Glutamatergic neuron (in vitro differentiated cells): ENCODE measurements at regions not wholly inside any gene's neighbourhood (a gene's known extent, or its start where the extent isn't known, plus 50 kb on each side); places are given as distances from the start of the nearest gene placed in this dataset.

Experiments used
- DNase-seq: peaks from one replicate; pipeline ENCODE4 v3.0.0; 2022
- H3K27ac Mint-ChIP-seq: one replicate; pipeline ENCODE4 v1.8.0; 2020; ENCODE audit warnings: mild to moderate bottlenecking, mixed read lengths, inconsistent platforms; ENCODE audit not compliant: unreplicated experiment
- H3K27me3 Mint-ChIP-seq: one replicate; pipeline ENCODE4 v1.8.0; 2020; ENCODE audit warnings: mild to moderate bottlenecking, moderate library complexity, mixed read lengths, inconsistent platforms; ENCODE audit not compliant: unreplicated experiment
- H3K36me3 Mint-ChIP-seq: one replicate; pipeline ENCODE4 v1.8.0; 2020; ENCODE audit warnings: mild to moderate bottlenecking, mixed read lengths, inconsistent platforms; ENCODE audit not compliant: unreplicated experiment
- H3K4me1 Mint-ChIP-seq: one replicate; pipeline ENCODE4 v1.8.0; 2020; ENCODE audit warnings: mild to moderate bottlenecking, low read depth, mixed read lengths, inconsistent platforms; ENCODE audit not compliant: unreplicated experiment
- H3K4me3 Mint-ChIP-seq: one replicate; pipeline ENCODE4 v1.8.0; 2020; ENCODE audit warnings: mild to moderate bottlenecking, mixed read lengths, inconsistent platforms; ENCODE audit not compliant: unreplicated experiment
- H3K9me3 Mint-ChIP-seq: one replicate; pipeline ENCODE4 v1.8.0; 2020; ENCODE audit warnings: mild to moderate bottlenecking, moderate library complexity, mixed read lengths, inconsistent platforms; ENCODE audit not compliant: unreplicated experiment
- CTCF ChIP-seq: fragments of 200-600 bp; sonication (generic); IDR thresholded peaks from one replicate; pipeline ENCODE4 v1.5.0; 2021; ENCODE audit not compliant: partially characterized antibody, unreplicated experiment

- Mint-ChIP-seq H3K4me1 (peaks cover 3% of the 10 kb centered on the region), H3K27ac (no peak overlapping the region), H3K4me3 (no peak overlapping the region)
Observed at GRCh38 chr3:30962084-30962483, 67.6 kb upstream of the GADL1 start.

GRCh38 chr3:30962493-30962892 lies 68.0 kb upstream of the GADL1 start:
- TF ChIP-seq CTCF, result no peak
- H3K27me3 Mint-ChIP-seq, result peaks cover 2% of the 10 kb centered on the region
- no peak for DNase-seq
- H3K9me3 Mint-ChIP-seq, result no peaks in the 10 kb centered on the region
- H3K36me3 Mint-ChIP-seq, result no peaks in the 10 kb centered on the region
- no peak overlapping the region for H3K27ac Mint-ChIP-seq
- peaks cover 3% of the 10 kb centered on the region for H3K4me1 Mint-ChIP-seq
- no peak overlapping the region for H3K4me3 Mint-ChIP-seq

More at GRCh38 chr3:30962084-30962483, 67.6 kb upstream of the GADL1 start:
- DNase-seq, result no peak
- Mint-ChIP-seq H3K9me3 (no peaks in the 10 kb centered on the region), H3K27me3 (peaks cover 2% of the 10 kb centered on the region), H3K36me3 (no peaks in the 10 kb centered on the region)
- no peak for TF ChIP-seq CTCF

GRCh38 chr3:30963223-30963722 lies 68.8 kb upstream of the GADL1 start:
- Mint-ChIP-seq H3K9me3 (no peaks in the 10 kb centered on the region), H3K36me3 (no peaks in the 10 kb centered on the region), H3K4me1 (peaks cover 3% of the 10 kb centered on the region), H3K27ac (no peak overlapping the region), H3K27me3 (peaks cover 2% of the 10 kb centered on the region), H3K4me3 (no peak overlapping the region)
- no peak for DNase-seq
- TF ChIP-seq CTCF, result no peak

GRCh38 chr3:30964612-30965011 lies 70.2 kb upstream of the GADL1 start:
- no peak for TF ChIP-seq CTCF
- no peaks in the 10 kb centered on the region for H3K9me3 Mint-ChIP-seq

GRCh38 chr3:30966896-30967295 lies 72.4 kb upstream of the GADL1 start:
- TF ChIP-seq CTCF, result no peak
- Mint-ChIP-seq H3K4me3 (no peak overlapping the region), H3K9me3 (no peaks in the 10 kb centered on the region), H3K36me3 (no peaks in the 10 kb centered on the region), H3K4me1 (peaks cover 3% of the 10 kb centered on the region), H3K27ac (no peak overlapping the region), H3K27me3 (peaks cover 2% of the 10 kb centered on the region)
- DNase-seq, result no peak

More at GRCh38 chr3:30964612-30965011, 70.2 kb upstream of the GADL1 start:
- peaks cover 2% of the 10 kb centered on the region for H3K27me3 Mint-ChIP-seq
- H3K27ac Mint-ChIP-seq, result no peak overlapping the region
- no peak overlapping the region for H3K4me3 Mint-ChIP-seq
- H3K4me1 Mint-ChIP-seq, result peaks cover 3% of the 10 kb centered on the region
- no peak for DNase-seq
- no peaks in the 10 kb centered on the region for H3K36me3 Mint-ChIP-seq
